ENCODE measurements at regions not wholly inside any gene's neighbourhood (a gene's known extent, or its start where the extent isn't known, plus 50 kb on each side); places are given as distances from the start of the nearest gene placed in this dataset.
A peak's percentile ranks its signal among the peaks of the same experiment; 100 is the strongest.
"Not testable (repeated sequence)": the region's sequence is repeated elsewhere in the genome, so short reads cannot be mapped to it uniquely, and the experiment has no call there.

DNA sequence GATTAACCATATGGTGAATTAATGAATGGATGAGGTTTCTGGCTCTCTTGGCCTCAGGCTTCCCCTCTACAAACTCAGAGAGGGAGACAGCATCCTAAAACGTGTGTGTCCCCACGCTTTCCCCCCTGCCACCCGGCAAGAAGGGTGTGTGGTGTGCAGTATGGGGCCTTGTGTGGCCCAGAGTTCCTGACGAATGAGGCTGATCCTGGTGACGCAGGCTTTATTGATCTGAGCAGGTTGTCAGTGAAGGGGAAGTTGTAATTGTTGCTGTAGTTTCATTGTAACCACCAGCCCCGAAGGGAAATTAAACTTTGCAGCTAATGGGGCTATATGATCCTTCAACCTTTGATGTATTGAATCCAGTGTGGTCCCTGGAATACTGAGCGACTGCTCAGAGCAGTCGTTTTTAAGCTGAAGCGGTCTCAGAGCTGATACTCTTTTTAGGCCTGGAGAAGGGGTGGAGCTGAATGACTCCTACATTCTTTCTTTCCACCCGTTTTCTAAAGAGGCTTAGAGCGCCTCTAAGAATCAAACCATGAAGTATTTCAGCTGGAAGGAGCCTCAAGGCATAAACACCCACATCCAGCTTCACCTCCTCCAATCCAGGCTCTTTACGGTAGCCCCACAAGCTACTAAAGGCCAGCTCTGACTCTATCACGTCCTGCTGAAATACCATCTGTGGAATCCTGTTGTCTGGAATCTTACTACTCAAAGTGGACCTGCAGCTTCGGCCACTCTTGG, 284.7 kb downstream of the MIAT start:
- in situ Hi-C loops (cut with MboI; ENCODE audit: low pct_unique_long_range_greater_than_20kb, low sequenced_read_pairs), result no loop called here
- DNase-seq, result no peak

DNA sequence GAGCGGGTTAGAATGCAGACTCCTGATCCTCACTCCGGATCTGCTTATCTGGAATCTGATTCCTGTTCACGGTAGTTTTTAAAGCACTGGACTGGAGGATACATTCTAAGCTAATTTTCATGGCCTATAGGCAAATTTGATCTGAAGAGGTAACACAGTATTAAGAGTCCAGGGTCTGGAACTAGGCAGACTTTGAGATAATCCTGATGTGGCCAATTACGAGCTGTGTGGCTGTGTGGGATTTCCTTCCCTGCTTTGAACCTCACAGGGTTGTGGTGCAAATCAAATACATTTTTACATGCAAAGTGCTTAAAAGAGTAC, 285.2 kb downstream of the MIAT start:
- DNase-seq, result no peak
- in situ Hi-C loops (cut with MboI; ENCODE audit: low pct_unique_long_range_greater_than_20kb, low sequenced_read_pairs), result no loop called here

DNA sequence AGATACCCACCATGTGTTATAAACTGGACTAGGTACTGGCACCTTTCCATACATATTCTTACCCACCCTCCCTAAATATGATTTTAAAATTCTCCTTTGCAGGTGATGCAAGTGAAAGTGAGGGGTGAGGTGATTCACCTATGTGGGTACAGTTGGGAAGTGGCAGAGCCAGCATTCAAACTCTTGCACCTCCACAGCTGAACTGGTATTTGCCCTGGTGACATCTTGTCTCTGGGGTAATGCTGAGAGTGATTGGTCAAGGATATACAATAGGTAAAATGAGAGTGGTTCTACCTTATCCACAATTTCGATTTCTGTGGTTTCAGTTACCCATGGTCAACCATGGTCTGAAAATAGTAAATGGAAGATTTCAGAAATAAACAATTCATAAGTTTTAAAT, 288.2 kb downstream of the MIAT start:
- in situ Hi-C loops (cut with MboI; ENCODE audit: low pct_unique_long_range_greater_than_20kb, low sequenced_read_pairs), result no loop called here
- no peak for DNase-seq

DNA sequence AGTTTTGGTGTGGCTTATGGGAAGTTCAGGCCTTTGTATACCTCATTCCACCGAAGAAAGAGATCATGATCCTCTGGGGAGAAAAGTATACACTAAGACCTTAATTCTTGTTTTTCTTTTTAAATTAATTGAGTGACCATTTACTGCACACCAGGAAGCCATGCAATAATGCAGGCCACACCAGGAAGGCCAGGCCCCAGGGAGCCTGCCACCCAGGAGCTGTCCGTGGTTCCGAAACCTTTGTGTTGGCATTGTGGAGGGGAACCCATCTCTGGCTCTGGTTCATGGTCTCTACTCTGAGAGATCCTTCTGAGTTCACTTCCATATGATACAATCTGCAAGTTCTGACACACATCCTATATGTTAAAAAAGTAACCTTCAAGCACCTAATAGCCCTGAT, 291.8 kb downstream of the MIAT start:
- peak; percentile 13 for DNase-seq
- in situ Hi-C loops (cut with MboI; ENCODE audit: low pct_unique_long_range_greater_than_20kb, low sequenced_read_pairs), result no loop called here

DNA sequence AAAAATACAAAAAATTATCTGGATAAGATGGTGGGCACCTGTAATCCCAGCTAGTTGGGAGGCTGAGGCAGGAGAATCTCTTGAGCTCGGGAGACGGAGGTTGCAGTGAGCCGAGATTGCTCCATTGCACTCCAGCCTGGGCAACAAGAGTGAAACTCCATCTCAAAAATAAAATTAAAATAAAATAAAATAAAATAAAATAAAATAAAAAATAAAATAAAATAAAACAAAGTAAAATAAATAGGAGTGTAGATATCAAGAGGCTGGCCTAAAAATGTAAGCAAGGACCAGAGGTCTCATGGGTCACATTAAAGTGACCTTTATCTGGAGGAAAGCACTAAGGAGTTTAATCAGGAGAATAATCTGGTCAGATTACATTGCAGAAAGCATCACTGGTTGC, 293.8 kb downstream of the MIAT start:
- DNase-seq; in situ Hi-C loops (cut with MboI; ENCODE audit: low pct_unique_long_range_greater_than_20kb, low sequenced_read_pairs): not testable (repeated sequence)

DNA sequence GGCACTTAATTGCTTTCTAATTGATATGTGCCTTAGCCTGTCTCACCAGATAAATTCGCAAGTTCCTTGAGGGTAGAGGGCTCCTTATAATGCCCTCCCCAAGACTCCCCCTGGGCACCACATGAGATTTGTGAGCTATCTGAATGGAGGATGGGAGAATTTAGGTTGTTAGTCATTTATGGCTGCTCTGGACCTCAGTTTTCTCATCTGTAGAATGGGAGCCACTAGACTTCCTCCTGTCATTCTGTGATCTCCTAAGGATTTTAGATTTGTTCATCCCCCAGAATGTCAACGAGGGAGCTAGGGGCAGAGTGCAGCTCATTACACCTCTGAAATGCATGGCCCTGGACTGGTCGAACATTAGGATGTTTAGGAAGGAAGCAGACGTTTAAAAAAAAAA, 294.6 kb downstream of the MIAT start:
- DNase-seq, result no peak
- in situ Hi-C loops (cut with MboI; ENCODE audit: low pct_unique_long_range_greater_than_20kb, low sequenced_read_pairs), result no loop called here

DNA sequence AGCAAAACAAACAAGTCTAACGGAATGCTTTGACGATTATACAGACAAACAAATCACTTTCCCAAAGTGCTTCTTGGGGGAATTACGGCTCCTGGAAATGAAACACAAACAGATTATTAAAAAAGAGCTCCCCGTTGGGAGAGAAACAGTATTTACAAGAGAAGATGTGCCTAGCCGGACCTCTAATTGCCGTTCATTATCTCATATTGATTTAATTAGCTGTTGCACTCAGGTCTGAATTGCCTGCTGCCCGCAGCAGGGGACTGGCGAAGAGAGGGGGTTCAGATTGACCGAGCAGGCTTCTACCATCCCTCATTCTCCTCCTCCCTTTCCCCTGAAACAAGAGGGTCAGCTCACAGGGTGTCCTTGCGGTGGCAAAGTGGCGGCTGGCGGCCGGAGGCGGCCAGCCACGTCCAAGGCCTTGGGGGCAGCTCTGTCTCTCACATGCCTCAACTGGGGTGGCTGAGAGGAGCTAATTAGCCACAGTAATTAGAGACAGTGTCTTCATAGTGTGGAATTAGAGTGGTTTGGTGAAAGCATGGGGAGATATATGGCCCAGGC, 295.1 kb downstream of the MIAT start:
- DNase-seq, result no peak
- in situ Hi-C loops (cut with MboI; ENCODE audit: low pct_unique_long_range_greater_than_20kb, low sequenced_read_pairs), result no loop called here

DNA sequence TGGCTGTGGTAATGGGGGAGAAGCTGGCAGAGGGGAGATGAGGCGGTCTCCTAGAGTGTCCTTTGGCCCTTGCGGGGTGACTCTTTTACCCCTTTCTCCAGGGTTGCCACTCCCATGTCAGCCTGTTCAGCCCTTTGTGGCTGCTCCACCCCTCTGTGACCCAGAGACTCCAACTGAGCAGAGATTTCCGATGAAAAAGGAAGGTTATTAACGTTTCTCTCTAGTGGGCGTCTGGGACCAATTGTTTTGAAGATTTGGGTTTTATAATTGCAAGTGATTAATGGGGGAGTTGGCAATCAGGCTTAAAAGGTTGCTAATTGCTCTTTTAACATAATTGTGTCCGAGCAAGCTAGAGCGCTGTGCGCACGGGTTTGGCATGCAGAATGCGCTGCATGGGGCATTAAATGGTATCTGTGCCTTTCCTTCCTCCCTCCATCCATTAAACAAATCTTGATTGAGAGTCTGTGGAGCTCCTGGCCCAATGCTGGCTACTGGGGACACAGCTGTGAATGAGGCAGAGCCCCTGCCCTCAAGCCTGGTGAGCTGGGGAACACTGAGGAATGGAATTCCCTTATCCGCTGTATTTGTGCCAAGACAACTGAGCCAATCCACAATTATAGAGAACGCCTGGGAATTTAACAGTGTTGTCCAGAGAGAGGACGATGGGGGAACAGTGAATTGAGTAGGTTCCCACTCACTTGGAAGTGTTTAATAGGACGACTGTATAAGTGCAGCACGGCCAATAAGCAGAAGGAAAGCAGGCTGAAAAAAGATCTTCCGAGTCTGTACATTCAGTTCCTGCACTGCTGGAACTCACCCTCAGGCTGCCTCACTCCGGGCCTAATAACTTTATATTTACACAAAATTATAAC, 295.9 kb downstream of the MIAT start:
- in situ Hi-C loops (cut with MboI; ENCODE audit: low pct_unique_long_range_greater_than_20kb, low sequenced_read_pairs), result no loop called here
- DNase-seq, result no peak

DNA sequence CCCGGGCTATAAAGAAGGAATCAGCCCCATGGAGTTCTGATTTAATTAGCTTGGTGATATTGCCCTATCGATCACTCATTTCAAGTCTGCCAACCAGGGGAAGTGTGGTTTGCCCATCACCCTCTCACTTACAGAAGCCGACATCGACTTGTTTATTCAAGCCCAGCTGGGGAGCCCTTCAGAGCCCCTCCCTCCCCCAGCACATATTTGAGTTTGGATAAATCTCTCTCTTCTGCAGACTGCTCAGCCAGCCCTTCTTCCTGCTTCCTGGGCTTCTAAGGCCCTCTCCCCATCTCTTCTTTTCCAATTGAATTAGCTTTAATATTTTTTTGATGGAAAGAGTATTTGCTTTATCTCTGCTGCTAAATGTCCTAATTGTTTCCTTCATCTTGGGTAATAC, 299.0 kb downstream of the MIAT start:
- in situ Hi-C loops (cut with MboI; ENCODE audit: low pct_unique_long_range_greater_than_20kb, low sequenced_read_pairs), result no loop called here
- no peak for DNase-seq

DNA sequence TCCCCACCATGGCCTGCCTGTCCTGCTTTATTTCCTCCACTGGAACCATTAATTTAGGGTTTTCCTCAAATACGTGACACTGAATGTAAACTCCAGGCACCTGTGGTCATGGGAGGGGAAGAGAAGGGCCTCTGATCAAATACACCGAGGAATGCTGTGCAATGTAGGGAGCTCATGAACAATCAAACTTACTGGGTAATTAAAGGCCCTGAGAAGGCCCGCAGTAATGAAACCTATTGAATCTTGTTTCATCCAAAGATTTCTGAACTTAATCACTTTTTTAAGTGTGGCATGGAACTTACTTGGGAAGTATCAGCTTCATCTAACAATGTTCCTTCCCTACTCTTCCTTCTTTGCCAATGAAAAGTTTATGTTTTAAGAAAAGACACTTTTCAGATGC, 299.8 kb downstream of the MIAT start:
- in situ Hi-C loops (cut with MboI; ENCODE audit: low pct_unique_long_range_greater_than_20kb, low sequenced_read_pairs), result no loop called here
- no peak for DNase-seq

DNA sequence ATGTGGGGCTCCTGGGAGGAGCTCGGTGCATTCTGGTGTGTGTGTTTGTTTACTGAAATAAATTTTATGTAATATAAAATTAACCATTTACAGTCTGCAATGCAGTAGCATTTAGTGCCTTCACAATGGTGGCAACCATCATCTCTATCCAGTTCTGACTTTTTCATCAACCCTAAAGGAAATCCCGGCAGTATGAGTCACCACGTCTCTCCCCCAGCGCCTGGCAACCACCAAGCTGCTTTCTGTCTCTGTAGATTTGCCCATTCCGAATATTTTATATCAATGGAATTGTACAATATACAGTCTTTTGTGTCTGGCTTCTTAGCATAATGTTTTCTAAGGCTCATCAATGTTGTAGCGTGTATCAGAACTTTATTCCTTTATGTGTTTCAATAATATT, 300.5 kb downstream of the MIAT start:
- no peak for DNase-seq
- in situ Hi-C loops (cut with MboI; ENCODE audit: low pct_unique_long_range_greater_than_20kb, low sequenced_read_pairs), result no loop called here

DNA sequence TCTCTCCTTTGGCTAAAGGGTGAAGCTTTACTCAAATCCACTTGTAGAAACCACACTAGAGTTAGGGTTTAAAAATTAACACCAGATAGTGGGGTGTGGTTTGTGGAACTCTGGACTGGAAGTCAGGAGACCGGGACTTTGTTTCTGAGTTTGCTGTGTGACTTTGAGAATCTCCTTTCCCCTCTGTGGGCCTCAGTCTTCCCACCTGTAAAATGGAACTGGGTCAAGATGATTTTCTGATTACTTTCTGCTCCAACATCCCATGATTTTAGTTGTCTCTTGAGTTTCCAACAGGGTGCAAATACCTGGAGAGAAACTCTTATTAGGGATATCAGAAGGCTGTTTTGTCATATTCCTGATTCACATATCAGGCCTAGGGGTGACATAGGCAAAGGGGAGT, 301.0 kb downstream of the MIAT start:
- in situ Hi-C loops (cut with MboI; ENCODE audit: low pct_unique_long_range_greater_than_20kb, low sequenced_read_pairs), result no loop called here
- no peak for DNase-seq

DNA sequence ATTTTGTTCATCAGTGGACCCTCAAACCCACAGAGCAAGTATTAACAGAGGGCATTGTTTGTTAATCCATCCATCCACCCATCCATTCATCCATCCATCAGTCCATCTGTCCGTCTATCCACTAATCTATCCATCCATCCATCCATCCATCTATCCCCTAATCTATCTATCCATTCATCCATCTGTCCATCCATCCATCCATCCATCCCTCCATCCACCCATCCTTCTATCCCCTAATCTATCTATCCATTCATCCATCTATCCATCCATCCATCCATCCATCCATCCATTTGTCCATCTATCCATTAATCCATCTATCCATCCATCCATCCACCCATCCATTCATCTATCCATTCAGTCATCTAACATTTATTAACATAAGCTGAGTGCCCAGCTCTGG, 307.3 kb downstream of the MIAT start:
- DNase-seq, result no peak
- in situ Hi-C loops (cut with MboI; ENCODE audit: low pct_unique_long_range_greater_than_20kb, low sequenced_read_pairs), result no loop called here

DNA sequence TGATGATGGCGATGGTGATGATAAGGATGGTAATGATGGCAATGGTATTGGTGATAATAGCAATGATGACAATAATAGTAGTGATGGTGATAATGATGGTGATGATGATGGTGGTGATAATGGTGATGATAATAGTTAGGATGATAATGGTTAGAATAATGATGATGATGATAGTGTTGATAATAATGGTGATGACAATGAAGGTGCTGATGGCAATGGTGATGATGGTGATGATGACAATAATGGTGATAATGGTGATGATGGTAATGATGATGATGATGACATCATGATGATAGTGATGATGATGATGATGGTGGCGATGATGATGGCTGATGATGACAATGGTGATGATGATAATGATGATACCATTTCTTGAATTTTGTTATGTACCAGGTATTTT, 309.9 kb downstream of the MIAT start:
- no peak for DNase-seq
- in situ Hi-C loops (cut with MboI; ENCODE audit: low pct_unique_long_range_greater_than_20kb, low sequenced_read_pairs), result no loop called here

DNA sequence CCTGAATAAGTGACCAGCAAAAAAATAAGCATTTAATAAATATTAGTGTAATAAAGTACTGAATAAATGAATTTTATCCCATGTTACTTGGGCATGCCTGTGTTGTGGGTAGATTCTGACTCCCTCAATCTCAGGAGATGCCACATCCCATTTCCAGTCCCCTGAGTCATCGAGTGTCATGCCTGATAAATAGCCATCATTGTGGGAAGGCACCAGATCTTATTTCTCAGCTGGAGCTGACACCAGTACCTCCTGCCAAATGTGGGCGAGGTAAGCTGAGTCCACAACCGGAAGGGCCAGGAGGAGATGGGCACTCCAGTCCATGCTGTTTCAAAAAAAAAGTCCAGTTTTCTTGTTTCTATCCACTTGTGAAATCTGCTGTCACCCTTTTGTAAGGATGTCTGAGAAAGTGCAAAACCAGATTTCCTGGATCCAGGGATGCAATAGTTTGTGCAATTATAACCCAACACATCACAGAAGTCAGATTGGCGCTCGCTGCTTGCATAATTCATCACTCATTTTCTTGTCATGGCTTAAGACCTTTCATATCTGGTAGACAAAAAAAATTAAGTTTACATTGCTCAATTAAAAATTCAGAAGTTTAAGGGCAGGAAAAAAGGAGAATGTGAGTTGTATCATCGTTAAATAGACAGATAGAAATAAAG, 311.6 kb downstream of the MIAT start:
- in situ Hi-C loops (cut with MboI; ENCODE audit: low pct_unique_long_range_greater_than_20kb, low sequenced_read_pairs), result no loop called here
- DNase-seq, result no peak

DNA sequence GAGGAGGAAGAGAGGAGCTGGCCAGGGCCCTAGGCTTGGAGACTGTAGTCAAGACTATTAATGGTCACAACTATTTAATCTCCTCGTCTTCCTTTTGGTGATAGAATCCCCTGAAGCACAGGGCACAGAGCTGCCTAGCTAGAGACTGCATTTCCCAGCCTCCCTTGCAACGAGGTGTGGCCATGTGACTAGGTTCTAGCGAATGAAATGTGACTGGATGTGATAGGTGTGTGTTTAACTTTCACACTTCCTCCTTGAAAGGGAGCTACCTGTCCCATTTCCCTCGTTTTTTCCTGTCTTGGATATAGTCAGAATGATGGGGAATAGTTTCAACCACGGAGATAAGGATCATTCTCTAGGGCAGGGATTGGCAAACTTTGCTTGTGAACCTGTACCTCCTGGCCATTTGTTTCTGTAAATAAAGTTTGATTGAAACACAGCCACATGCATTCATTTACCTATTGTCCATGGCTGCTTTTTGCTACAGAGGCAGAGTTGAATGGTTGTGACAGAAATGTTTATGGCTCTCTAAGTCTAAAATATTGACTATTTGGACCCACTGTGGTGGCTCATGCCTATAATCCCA, 313.5 kb downstream of the MIAT start:
- in situ Hi-C loops (cut with MboI; ENCODE audit: low pct_unique_long_range_greater_than_20kb, low sequenced_read_pairs), result no loop called here

DNA sequence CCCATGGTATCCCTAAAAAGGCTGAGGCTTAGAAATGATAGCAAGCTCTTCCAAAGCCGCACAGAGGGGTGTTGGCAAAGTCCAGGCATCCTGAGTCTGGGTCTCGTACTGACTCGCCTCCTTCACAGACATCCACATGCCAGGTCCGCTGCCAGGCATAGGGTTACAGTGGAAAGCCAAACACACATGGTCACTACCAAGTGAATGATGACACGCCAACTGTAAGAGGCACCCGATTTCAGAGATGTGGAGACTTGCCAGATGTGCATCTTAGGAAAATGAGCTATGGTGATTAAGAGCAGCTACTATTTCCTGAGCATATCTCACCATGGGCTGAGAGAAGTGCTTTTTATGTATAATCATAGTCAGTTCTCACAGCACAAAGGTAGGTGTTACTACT, 314.9 kb downstream of the MIAT start:
- in situ Hi-C loops (cut with MboI; ENCODE audit: low pct_unique_long_range_greater_than_20kb, low sequenced_read_pairs), result no loop called here
- no peak for DNase-seq

More for the DNA sequence above, 313.5 kb downstream of the MIAT start:
- no peak for DNase-seq

DNA sequence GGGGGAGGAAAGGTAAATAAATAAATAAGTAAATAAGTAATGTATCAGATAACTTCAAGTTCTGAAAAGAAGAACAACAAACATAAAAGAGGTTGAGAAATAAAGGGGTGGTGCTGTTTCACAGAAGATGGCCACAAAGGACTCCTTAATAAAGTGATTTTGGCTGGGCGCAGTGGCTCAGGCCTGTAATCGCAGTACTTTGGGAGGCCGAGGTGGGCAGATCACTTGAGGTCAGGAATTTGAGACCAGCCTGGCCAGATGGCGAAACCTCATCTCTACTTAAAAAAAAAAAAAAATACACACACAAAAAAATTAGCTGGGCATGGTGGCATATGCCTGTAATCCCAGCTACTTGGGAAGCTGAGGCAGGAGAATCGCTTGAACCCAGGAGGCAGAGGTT, 315.5 kb downstream of the MIAT start:
- DNase-seq; in situ Hi-C loops (cut with MboI; ENCODE audit: low pct_unique_long_range_greater_than_20kb, low sequenced_read_pairs): not testable (repeated sequence)

DNA sequence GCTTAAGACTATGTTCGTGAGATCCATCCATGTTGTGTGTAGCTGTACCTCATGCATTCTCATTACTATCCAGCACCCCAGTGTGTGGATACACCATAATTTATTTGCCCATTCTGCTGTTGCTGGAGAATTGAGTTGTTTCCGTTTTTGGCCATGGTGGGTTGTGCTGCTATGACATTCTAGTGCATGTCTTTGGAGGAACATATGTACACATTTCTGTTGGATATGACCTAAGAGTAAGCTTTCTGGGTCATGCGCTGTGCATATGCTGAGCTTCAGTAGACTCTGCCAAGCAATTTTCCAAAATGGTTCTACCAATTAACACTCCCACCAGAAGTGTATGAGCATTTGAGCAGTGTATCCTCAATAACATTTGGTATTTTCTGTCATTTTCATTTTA, 316.6 kb downstream of the MIAT start:
- in situ Hi-C loops (cut with MboI; ENCODE audit: low pct_unique_long_range_greater_than_20kb, low sequenced_read_pairs), result no loop called here
- no peak for DNase-seq
